ENCODE measurements at regions not wholly inside any gene's neighbourhood (a gene's known extent, or its start where the extent isn't known, plus 50 kb on each side); places are given as distances from the start of the nearest gene placed in this dataset.

DNA sequence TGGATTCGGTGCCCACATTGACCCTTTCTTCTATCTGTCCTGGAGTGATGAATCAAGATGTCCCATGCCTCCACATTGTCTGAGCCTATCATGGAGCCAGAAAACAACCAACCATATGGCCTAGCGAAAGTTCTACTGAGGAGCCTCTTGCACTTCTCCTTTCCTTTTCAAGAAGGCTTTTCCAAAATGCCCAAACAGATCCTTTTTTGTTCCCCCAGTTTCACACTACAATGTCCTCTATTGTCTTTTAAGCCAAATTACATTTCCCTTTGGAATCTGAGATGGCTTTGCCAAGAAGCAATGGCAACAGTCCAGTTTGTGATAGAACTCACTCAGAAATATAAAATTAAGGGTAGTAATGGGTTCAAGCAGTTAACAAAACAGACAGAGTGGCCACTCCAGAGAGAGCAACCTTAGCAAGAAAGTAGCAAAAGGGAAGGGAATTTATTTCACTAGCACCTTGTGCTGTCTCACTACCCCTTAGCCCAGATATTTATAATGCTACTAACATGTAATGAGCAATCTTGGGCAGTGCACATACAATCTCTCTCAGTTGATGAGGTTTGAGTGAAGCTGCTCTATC lies 194.6 kb upstream of the PDE1C start:
- DNase-seq (ENCODE audit: low spot score), result no peak

DNA sequence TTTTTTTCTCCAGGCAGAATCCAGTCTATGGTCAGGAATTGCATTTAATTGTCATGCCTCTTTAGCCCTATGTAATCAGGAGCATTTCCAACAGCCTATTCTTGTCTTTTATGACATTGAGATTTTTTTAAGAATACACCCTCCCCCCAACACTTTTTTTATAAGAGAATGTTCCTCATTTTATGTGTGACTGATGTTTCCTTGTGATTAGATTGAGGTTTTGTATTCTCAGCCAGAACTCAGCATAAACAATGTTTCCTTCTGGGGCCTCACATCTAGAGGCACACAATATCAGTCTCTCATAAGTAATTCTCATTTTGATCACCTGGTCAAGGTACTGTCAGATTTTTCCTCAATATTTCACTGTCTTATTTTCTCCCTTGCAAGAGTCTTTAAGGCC lies 193.4 kb upstream of the PDE1C start:
- DNase-seq (ENCODE audit: low spot score), result no peak

DNA sequence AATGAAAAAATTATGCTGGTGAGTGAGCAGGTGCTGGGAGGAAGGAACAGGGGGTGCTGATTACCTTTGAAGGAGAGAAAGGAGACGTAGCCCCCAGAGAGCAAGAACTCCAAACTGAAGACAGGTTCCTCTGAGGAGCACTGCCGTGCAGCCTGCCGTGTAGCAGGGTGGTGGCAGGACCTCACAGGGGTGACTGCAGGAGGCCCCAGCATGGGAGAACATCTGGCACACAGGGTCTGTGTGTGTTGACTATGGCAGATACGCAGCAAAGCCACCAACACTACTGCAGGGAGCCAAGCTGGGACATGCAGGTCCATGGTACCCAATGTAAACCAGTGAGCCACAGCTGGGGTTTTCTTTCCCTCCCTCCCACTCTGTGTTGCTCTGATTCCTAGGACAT lies 192.1 kb upstream of the PDE1C start:
- DNase-seq (ENCODE audit: low spot score), result no peak

DNA sequence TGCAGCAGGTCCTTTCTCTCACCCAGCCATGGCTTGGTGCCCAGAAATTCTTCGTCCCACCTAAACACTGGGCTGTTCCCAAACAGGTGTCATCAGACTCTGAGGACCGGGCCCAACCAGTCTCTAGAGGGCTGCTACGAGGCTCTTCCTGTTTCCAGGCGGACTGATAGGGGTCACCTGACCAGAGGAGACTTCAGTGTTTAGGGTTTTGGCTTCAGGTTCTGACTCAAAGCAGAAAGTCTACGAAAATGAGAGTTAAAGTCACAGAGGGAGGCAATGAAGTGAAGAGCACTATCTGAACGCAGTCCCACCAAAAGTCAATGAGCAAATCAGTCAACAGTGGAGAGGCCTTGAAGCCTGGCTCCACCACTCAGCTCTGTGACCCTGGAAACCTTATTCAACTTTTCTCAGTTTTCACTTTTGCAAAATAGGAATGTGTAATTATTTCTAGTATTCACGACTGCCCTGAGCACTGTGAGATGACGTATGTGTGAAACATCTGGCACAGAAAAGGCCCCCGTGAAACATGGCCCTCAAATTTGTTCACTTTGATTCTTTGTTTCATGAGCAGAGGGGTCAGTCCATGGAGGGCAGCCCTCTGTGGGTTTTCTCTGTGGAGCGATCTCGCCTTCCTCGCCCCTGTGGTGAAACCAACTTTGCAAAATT lies 189.9 kb upstream of the PDE1C start:
- no peak for DNase-seq (ENCODE audit: low spot score)

DNA sequence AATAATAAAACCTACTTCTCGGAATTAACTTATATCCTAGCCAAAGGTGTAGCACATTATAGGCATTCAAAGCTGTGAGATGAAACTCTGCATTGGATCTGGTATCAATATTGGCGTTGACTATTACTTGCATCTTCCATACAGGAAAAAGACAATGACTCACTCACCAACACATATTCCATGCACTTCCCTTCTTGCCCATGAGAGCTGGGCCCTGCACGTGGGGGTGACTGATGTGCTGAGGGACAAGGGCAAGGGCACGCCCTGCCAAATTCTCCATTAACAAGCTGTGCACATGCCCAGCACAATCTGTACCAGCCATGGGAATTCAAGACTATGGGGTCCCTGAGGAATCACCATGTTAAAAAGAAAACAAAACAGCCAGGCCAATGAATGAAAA lies 188.1 kb upstream of the PDE1C start:
- DNase-seq (ENCODE audit: low spot score), result no peak

DNA sequence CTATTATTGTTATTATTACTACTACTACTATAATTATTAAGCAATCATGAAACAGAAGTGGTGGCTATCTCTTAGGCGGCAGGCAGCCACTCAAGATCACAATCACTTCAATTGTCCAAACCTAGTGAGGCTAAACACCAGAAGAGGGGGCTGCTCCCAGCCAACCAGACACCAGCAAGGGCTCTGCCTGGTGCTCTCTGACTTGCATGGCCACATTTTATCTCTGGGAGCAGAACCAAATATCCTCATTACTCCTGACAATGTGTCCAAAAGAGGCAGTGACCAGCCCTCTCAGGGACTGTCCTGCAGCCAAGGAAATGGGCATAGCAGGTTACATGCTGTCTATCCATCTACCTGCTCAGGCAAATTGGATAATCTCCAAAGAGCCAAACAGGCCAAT lies 187.4 kb upstream of the PDE1C start:
- DNase-seq (ENCODE audit: low spot score), result no peak

DNA sequence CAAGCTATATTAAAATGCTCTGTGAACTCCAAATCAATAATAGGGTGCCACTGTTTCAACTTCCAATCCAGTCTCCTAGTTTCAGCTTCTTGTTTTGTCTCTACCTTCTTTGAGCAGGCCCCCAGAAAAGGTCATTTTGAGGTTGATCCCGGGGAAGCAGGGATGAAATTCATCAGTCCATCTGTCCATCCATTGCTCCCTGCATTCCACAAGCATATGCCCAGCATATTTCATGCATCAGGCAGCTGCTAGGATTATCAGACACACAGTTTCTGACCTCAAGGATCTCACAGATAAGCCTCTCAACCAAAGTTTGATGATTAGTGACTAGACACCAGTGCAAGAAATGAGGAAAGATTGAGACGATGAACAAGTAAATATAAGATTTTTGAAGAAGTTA lies 186.6 kb upstream of the PDE1C start:
- no peak for DNase-seq (ENCODE audit: low spot score)

DNA sequence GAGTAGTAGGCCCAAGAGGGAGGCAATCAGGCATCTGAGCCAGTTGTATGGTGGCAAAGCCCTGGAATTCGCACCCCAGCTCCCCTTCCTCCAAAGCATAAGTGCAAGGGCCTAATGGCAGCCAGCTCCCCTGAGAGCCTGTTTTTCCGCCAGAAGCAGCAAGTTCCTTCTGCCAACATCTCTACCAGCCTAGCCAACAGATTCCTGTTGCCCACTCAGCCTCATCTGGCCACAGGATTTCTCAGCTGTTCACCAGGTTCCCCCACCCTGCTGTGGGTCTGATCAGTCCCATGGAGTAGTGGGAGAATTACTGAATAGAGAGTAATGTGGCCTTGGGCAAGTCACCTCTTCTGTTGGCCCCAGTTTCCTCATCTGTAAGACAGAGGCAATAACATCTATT lies 186.2 kb upstream of the PDE1C start:
- DNase-seq (ENCODE audit: low spot score), result no peak

DNA sequence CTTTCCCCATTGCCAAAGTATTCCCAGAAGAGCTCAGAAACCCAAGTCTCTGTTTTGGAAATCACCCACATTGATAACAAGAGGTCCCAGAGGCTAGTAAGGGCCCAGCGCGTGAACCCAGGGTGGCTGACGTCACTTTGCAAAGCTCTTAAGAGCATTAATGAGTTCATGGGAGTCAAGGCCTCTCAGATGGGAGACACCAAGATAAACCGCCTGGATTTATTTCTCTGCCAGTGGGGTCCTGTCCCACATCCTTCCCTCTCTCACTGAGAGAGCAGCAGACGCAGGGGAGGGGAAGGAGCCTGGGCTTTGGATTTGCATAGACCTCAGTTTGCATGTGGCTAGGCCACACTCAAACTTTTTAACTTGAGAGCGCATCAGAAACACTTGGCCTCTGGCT lies 184.8 kb upstream of the PDE1C start:
- no peak for DNase-seq (ENCODE audit: low spot score)

DNA sequence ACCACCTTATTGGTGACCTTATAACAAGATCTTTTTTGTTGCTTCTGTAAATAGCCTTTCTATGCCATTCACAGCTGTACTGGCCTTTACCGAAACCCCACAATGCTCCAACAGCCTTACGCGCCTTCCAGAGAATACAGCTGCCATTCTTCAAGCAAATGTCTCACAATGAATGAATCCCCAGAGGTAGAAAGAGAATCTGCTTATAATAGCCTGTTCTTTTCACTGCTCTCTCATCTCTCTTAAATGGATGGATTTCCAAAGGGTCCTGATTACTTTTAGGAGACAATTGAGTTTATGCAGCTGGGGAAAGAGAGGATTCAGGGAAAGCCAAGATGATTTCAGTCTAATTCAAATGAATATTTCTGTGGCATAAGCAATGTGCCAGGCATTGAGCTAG lies 183.1 kb upstream of the PDE1C start:
- no peak for DNase-seq (ENCODE audit: low spot score)

DNA sequence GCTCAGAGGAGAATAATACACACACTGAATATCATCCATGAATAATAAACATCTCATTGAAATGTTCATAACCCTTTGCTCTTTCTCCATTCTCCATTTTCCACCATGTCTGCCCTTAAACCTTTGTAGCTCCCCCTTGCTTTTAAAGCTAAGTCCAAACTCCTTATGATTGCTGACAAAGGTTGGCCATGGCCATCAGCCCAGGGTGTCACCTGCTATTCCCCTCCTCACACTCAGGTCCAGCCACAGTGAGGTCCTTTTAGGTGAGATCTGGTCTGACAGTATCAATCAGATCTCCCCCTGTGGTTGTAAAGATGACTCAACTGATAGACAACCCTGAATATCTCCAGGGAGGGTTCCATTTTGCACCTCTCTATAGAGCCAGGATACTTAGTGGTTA lies 181.5 kb upstream of the PDE1C start:
- no peak for DNase-seq (ENCODE audit: low spot score)

DNA sequence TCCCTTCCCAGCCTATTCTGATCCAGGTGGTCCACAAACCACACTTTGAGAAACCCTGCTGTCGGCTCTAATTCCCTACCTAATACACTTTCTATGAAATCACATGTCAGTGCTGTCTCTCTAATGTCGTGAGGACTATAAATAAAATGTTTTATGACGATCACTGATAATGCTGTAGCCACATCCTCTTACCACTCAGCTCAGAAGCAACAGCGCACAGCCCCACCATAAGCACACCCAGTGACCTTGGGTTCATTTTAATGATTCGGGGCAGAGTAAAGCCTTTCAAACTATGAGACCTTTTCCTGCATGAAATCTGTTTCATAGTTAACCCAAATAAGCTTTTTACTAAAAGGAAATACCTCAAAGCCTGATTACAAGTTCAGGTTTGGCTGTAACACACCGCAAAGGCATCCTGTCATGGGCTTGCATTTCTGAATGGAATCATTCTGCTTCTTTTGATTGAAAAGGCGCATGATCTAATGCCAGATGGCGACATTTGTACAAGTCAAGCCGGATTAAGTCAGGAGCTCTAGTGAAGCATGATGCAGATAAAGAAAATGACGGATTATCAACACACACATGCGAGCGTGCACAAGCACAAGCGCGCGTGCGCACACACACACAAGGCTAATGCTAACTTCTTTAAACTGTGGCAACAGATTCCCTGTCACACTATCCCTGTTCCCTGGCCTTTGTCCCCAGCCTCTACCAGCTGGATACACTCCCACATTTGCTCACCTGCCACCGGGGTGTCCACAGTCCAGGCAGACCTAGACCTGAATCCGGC lies 180.5 kb upstream of the PDE1C start:
- DNase-seq (ENCODE audit: low spot score), result no peak

DNA sequence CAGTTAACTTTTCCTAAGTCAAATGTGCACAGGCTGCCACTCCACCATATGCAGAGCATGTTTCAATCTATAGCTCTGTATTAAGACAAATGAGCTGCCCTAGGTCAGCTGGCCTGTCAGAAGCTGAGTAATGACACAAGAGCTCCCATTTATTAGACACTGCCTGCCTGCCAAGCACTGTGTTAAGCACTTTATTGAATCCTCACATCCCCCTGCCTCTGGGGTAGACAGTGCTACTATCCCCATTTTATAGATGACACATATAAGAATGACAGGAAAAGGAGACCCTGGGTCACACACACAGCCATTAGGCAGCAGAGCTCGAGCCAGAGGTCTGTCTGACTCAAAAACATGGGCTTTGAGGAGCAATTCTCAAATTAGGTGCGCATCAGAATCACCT lies 179.8 kb upstream of the PDE1C start:
- DNase-seq (ENCODE audit: low spot score), result no peak

DNA sequence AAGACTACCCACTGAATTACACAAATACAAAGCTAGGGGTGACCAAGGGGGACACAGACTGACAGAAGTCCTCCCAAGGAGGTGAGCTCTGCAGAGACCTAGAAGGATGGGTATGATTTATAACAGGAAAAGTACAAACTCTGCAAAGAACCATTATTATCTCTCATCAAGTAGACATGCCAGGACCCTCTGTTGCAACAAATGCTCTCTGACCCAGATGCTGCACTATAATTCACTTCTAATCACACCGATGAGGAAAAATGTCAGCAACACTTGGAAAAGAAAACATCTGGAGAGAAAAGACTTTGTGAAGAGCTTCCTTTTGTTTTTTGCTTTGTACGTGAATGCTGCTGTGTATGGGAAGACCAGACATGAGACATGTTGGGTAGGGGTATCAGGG lies 178.3 kb upstream of the PDE1C start:
- no peak for DNase-seq (ENCODE audit: low spot score)

DNA sequence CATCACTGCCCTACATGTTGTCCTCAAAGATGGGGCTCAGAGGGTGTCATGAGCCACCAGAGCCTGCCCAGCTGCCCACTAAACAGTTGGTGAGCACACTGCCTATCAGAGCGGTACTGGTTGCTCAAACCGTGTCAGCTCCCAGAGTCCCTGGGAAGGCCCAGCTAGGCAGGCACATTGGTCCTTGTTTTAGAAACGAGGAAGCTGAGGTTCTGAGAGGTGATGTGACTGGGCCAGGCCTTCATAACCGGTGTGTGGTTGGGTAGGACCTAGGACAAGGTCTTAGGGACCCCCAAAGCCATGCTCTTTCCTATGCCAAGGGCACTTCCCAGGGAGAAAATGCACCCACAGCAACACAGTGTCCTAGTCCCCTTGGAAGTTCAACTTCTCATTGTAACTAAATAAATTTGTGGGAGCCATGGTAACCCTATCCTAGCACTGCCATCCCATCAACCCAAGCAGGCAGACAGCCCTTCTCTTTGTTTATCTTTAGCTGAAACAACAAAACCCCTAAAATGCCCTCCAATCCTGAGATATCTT lies 174.7 kb upstream of the PDE1C start:
- no peak for DNase-seq (ENCODE audit: low spot score)

DNA sequence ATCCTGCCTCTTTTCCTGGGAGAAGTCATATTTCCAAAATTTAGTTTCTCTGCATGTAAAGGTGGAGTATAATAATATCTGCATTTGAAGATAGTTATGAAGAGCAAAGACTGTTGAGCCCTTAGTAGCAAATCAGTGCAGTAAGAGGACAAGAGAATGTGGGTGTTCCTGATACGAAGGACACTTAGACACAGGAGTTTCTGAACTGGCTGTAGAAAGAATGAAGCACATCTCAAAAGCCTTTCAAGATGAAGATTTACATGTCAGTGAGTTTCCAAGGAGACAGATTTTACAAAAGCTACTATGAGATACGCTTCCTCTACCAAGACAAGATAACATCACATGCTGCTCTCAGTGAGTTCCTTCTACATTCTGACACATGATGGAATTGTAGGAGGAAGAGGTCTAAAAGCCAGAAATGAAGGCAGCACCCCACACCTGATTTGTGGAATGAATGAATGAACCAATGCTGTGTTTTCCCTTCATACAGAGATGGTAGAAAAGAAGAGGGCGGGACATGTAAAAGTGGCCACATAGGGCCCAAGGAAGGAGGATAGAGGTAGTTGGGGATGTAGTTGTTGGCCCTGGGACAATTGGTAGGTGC lies 173.6 kb upstream of the PDE1C start:
- no peak for DNase-seq (ENCODE audit: low spot score)

DNA sequence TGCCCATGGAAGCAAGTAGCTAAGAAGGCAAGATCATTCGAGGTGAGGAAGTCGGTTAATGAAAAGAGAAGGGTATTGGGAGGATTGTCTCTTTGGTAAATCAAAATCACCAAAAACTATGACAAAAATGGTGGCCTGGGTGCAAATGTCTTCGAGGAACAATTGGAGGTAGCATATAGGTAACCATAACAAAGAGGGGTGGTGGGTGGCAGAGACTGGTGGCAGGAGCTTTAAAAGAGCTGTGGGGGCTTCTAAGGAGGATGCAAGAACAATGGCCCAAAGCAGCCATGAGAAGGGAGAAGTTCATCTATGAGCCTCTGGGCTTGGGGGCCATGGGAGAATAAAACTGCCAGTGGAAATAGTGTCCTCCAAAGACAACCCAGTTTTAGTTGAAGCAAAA lies 172.2 kb upstream of the PDE1C start:
- DNase-seq (ENCODE audit: low spot score), result no peak

DNA sequence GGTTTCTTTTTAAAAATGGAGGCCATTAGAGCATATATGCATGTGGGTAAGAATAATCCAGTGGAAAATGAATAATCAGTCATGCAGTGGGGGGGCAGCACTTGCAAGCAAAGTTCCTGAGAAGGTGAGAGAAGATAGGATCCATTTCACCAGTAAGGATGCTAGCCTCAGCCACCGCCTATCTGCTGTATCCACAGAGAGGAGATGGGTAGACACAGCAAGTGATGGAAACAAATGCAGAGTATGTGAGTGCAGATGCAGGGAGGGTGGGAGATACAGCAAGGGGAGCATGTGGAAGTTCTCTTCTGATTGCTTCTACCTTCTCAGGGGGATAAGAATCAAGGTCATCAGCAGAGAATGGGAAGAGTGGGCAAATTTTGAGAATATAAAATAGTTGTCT lies 171.4 kb upstream of the PDE1C start:
- DNase-seq (ENCODE audit: low spot score), result no peak

DNA sequence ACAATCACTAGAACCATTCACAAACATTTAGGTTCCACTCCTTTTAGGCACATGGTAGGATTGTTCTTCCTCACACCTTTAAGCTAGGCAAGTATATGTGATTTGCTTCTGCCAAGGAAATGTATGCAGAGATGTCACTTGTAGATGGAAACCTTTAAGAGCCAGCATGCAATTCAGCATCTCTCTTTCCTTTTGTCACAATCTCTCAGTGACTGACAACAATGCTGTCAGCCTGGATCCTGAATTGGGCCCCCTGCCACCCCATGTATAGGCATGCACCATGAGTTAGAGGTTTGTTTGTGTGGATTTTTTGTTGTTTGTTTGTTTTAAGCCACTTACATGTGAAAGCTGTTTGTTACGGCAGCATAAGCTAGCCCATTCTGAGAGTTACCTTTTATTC lies 169.6 kb upstream of the PDE1C start:
- DNase-seq (ENCODE audit: low spot score), result no peak

DNA sequence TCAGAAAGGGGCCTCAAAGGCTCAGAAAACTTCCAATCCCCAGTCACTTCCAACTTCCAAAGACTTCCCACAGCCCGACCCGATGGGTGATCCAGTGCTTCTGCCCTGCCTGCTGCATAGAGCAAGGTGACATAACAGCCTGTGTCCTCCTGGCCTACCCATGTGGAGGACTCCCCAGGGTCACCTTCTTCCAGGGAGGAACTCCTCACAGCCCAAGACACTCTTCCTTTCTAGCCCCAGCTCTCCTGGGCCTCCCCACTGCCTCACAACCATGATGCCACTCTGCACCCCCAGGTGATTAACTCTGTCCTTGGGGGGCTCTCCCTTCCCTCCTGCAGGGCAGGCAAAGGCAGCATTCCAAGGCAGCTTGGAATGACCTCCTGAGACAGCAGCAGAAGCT lies 158.4 kb upstream of the PDE1C start:
- DNase-seq (ENCODE audit: low spot score), result no peak

DNA sequence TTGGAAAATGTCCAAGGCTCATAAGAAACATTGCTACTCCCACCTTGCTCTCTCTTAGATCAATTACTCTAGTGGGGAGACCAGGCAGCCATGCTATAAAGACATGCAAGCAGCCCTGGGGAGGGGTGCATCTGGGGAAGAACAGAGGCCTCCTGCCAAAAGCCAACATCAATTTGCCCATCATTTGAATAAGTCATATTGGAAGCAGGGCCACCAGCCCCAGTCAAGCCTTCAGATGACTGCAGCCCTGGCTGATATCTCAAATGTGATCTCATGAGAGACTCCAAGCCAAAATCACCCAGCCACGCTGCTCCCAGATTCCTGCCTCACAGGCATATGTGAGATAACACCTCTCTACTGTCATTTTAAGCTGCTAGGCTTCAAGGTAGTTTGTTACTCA lies 157.5 kb upstream of the PDE1C start:
- no peak for DNase-seq (ENCODE audit: low spot score)

DNA sequence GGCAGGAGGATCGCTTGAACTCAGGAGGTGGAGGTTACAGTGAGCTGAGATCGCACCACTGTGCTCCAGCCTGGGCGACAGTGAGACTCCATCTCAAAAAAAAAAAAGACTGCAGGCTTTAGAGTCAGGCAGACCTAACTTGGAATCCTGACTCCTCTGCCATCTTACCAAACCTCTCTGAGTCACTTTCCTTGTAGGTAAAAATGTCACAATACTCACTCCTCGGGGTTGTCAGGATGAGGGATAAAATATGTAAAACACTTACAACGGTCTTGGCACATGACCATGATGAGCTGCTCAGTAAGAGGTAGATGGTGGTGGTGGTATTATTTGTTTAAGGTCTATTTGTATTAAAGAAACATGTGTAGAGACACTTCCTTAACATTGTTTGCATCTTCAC lies 154.1 kb upstream of the PDE1C start:
- DNase-seq (ENCODE audit: low spot score), result no peak

DNA sequence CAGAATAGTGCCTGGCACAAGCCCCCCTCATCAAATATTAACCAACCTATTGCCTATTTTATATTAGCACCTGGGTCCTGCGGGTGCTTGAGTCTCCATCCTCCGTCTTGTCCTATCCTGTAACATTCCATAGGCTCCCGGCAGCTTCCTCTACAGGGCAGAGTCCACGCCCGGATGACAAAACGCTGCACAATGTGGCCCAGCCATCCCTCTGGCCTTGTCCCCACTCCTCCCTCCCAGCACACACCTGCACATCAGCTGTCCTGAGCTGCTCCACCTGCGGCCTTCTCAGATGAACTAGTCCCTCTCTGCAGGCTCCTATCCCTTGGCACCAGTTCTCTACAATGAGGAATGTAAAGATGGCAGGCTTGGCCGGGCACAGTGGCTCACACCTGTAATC lies 153.5 kb upstream of the PDE1C start:
- DNase-seq (ENCODE audit: low spot score), result no peak

Data from globus pallidus (tissue), 1 donor.